Upper lobe of right lung (tissue), 1 donor: ENCODE measurements at regions not wholly inside any gene's neighbourhood (a gene's known extent, or its start where the extent isn't known, plus 50 kb on each side); places are given as distances from the start of the nearest gene placed in this dataset.

Source experiments
- ATAC-seq: fragments of 200-7000 bp; cut with Tn5 transposase; one replicate; pipeline ENCODE4 v1.9.1; 2020; ENCODE audit warnings: mild to moderate bottlenecking, moderate library complexity
- DNase-seq: peaks from one replicate; pipeline ENCODE4 v3.0.0-alpha.2; 2020
- H3K27ac ChIP-seq: fragments of 200-600 bp; one replicate; pipeline ENCODE4 v1.8.0; 2022
- H3K27me3 ChIP-seq: fragments of 200-600 bp; one replicate; pipeline ENCODE4 v1.8.0; 2022; ENCODE audit warnings: mild to moderate bottlenecking
- H3K36me3 ChIP-seq: fragments of 200-600 bp; one replicate; pipeline ENCODE4 v1.8.0; 2022
- H3K4me1 ChIP-seq: fragments of 200-600 bp; one replicate; pipeline ENCODE4 v1.8.0; 2022
- H3K4me3 ChIP-seq: fragments of 200-600 bp; one replicate; pipeline ENCODE4 v1.8.0; 2022; ENCODE audit warnings: mild to moderate bottlenecking
- H3K9me3 ChIP-seq: fragments of 200-600 bp; one replicate; pipeline ENCODE4 v1.8.0; 2022
- intact Hi-C: fragments of 100-400 bp; cut with DNase I; formaldehyde crosslinking; loops from one replicate; pipeline ENCODE4 v1.11.0; 2022
- TF ChIP-seq, protein P1 (sequence below): fragments of 200-600 bp; IDR thresholded peaks from one replicate; pipeline ENCODE4 v1.8.0; 2022; ENCODE audit warnings: antibody characterized with exemption
- donor health status: DM: no; HTN: yes; CAD: no; lungs with severe emphysema.

DNA sequence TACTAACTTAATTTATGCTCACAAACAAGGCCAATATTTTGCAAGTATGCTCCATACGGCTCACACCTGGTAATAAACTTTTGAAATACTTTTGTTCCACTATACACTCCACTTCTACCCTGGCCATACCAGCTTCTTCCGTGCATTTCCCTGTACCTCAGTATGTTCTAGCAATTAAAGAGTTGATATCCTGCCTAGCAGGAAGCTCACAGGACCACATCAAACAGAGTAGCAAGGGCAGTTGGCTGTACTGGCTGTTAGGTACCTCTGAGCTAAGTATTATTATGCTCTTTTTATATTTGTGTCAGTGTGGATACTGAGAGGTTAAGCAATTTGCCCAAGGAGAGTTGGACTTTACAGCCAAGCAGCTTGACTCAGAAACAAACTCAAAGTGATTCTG lies 257.7 kb downstream of the SLITRK6 start:
- intact Hi-C loops: no loop called here
- Histone ChIP-seq H3K27me3 (no peaks in the 10 kb centered on the region), H3K27ac (no peak overlapping the region), H3K4me3 (no peak overlapping the region), H3K36me3 (no peaks in the 10 kb centered on the region), H3K9me3 (no peaks in the 10 kb centered on the region), H3K4me1 (no peaks in the 10 kb centered on the region)
- ATAC-seq: no peak
- TF ChIP-seq, protein P1, sequence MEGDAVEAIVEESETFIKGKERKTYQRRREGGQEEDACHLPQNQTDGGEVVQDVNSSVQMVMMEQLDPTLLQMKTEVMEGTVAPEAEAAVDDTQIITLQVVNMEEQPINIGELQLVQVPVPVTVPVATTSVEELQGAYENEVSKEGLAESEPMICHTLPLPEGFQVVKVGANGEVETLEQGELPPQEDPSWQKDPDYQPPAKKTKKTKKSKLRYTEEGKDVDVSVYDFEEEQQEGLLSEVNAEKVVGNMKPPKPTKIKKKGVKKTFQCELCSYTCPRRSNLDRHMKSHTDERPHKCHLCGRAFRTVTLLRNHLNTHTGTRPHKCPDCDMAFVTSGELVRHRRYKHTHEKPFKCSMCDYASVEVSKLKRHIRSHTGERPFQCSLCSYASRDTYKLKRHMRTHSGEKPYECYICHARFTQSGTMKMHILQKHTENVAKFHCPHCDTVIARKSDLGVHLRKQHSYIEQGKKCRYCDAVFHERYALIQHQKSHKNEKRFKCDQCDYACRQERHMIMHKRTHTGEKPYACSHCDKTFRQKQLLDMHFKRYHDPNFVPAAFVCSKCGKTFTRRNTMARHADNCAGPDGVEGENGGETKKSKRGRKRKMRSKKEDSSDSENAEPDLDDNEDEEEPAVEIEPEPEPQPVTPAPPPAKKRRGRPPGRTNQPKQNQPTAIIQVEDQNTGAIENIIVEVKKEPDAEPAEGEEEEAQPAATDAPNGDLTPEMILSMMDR: no peak
- no peak for DNase-seq

DNA sequence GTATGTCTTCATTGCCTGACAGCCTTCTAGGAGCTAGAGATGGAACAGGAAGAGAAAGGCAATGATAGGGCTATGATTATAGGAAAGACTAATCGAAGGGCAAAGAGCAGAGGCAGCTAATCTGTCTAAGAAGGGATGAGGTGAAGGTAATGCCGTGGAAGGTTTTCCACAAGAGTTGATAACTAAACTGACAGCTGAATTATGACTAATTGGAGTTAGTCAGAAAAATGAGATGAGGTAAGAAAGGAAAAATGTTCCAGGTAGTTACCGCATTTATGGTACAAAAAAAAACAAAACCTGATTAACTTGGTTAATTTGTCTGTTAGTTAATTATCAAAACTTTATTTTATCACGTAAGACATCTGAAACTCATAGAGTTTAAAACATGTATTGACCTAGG lies 260.3 kb downstream of the SLITRK6 start:
- Histone ChIP-seq H3K4me1 (no peaks in the 10 kb centered on the region), H3K9me3 (no peaks in the 10 kb centered on the region), H3K27me3 (no peaks in the 10 kb centered on the region), H3K4me3 (no peak overlapping the region), H3K36me3 (no peaks in the 10 kb centered on the region), H3K27ac (no peak overlapping the region)
- ATAC-seq (no peak), DNase-seq (no peak)
- TF ChIP-seq, protein P1: no peak
- intact Hi-C loops: no loop called here

DNA sequence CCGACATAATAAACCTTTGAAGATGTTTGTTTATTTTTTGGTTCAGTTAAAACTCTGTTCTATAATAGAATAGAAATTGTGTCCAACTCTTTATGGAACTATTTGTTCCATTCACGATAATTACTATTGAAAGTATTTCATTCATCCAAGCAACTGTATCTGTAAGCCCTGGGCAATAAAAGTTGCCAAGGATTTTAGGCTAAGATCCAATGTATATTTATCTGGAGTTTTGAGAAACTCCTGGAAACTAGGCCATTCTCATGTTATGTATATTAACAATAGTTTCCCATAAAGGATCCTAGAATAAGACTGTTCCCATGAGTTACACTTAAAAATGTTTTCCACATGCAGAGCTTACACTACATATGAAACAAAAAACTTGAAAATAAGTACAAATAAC lies 261.6 kb downstream of the SLITRK6 start:
- Histone ChIP-seq H3K27me3 (no peaks in the 10 kb centered on the region), H3K4me1 (no peaks in the 10 kb centered on the region), H3K4me3 (no peak overlapping the region), H3K27ac (no peak overlapping the region), H3K36me3 (no peaks in the 10 kb centered on the region), H3K9me3 (no peaks in the 10 kb centered on the region)
- no peak for DNase-seq
- intact Hi-C loops: no loop called here
- ATAC-seq: no peak
- TF ChIP-seq, protein P1: no peak

DNA sequence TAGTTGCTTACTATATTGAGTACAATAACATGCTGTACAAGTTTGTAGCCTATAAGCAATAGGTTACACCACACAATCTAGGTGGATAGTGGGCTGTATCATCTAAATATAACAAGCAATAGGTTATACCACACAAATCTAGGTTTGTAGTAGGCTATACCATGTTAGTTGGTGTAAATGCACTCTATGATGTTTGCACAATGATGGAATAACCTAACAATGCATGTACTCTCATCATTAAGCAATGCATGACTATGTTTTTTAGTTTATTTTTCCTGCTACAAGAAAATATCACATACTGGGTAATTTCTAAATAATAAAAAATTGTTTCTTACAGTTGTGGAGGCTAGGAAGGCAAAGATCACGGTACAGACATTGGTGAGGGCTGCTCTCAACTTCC lies 262.5 kb downstream of the SLITRK6 start:
- Histone ChIP-seq H3K27me3 (no peaks in the 10 kb centered on the region), H3K4me3 (no peak overlapping the region), H3K36me3 (no peaks in the 10 kb centered on the region), H3K27ac (no peak overlapping the region), H3K4me1 (no peaks in the 10 kb centered on the region), H3K9me3 (no peaks in the 10 kb centered on the region)
- DNase-seq: no peak
- intact Hi-C loops: no loop called here
- TF ChIP-seq, protein P1: no peak
- ATAC-seq: no peak

DNA sequence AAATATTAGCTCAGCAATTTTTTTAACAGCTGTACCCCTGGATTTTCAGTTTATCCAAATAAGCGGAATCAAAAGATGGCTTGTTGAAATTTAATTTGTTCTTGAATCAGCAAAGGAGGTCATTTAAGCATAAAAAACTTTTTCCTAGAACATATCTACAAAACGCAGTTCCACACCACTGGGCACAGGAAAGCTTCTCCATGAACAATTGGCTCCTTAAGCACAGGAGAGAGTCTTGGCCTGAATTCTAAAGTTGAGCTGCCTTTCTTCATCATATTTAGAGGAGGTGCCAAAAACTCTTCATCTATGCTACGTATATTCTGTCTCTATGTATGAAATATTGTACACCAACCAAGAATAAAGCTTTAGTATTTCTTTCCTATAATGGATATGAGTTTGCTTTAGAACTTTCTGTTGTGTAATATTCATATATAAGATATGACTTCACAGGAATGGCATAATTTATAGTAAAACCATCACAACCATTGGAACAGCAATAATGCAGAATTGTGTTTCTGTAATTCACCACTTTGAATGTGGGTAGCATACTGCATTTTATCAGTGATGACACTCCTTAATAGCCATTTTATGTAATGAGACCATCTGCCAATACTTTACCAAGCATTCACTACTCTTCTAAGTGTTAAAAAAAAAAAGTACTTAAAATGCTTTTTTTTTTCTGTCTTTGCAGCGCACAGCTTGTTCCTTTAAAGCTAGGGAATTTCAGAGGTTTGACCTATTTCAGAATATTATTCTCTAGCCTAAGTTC lies 263.7 kb downstream of the SLITRK6 start:
- H3K9me3 ChIP-seq: no peaks in the 10 kb centered on the region
- H3K36me3 ChIP-seq: no peaks in the 10 kb centered on the region
- H3K4me1 ChIP-seq: no peaks in the 10 kb centered on the region
- H3K4me3 ChIP-seq: no peak overlapping the region
- no peak for ATAC-seq
- DNase-seq: no peak
- no peaks in the 10 kb centered on the region for H3K27me3 ChIP-seq
- intact Hi-C loops: no loop called here
- no peak overlapping the region for H3K27ac ChIP-seq
- TF ChIP-seq, protein P1: no peak

DNA sequence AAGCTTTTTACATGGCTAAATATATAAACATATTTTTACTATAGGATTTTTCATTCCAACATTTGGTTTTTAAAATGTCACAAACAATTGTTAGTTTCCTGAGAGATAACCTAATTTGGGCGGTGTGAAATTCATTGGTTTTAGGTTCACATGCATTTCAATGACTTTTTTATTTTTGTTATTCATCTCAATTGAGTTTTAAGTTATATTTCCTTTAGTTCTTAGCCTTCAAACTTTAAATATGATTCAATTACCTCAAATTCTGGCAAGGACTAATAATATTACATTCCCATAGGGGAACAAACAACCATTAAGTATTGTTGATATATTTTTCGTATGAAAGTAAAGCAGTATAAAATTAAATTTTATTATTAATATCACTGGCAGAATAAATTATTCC lies 265.3 kb downstream of the SLITRK6 start:
- DNase-seq: no peak
- intact Hi-C loops: no loop called here
- H3K27me3 ChIP-seq: no peaks in the 10 kb centered on the region
- TF ChIP-seq, protein P1: no peak
- no peaks in the 10 kb centered on the region for H3K4me1 ChIP-seq
- H3K4me3 ChIP-seq: no peak overlapping the region
- no peaks in the 10 kb centered on the region for H3K9me3 ChIP-seq
- no peaks in the 10 kb centered on the region for H3K36me3 ChIP-seq
- no peak overlapping the region for H3K27ac ChIP-seq
- no peak for ATAC-seq
